ENCODE measurements at regions not wholly inside any gene's neighbourhood (a gene's known extent, or its start where the extent isn't known, plus 50 kb on each side); places are given as distances from the start of the nearest gene placed in this dataset.

- no peak for TF ChIP-seq CTCF (IDR thresholded peaks at IDR 0.05)
- TF ChIP-seq POLR2A (IDR thresholded peaks at IDR 0.05) = no peak
- ATAC-seq (no peak), DNase-seq (no peak)
Measured at GRCh38 chr4:156614536-156614935, 357.1 kb downstream of the PDGFC start.

GRCh38 chr4:156609421-156609820 lies 362.2 kb downstream of the PDGFC start:
- Histone ChIP-seq H3K9me3 (no peaks in the 10 kb centered on the region), H3K27ac (no peak overlapping the region), H3K27me3 (no peaks in the 10 kb centered on the region), H3K4me1 (no peaks in the 10 kb centered on the region), H3K36me3 (replicated peaks in 1 of 2; ENCODE audit: insufficient read depth in 1 of 2, low read depth in 2 of 2) (no peaks in the 10 kb centered on the region), H3K4me3 (no peak overlapping the region)
- DNase-seq = peak in 2 of 4 donors; percentile 5 to 9
- TF ChIP-seq CTCF (IDR thresholded peaks at IDR 0.05) (no peak), POLR2A (IDR thresholded peaks at IDR 0.05) (no peak)
- WGBS, 2 donors = 67 to 85% methylated on average over 1 of the region's 1 CpG
- intact Hi-C loops (cut with DNase I) = no loop called here
- ATAC-seq = no peak

More at GRCh38 chr4:156614536-156614935, 357.1 kb downstream of the PDGFC start:
- H3K9me3 ChIP-seq = no peaks in the 10 kb centered on the region
- H3K27ac ChIP-seq = no peak overlapping the region
- H3K4me1 ChIP-seq = peaks cover 3% of the 10 kb centered on the region
- no peaks in the 10 kb centered on the region for H3K36me3 ChIP-seq (replicated peaks in 1 of 2; ENCODE audit: insufficient read depth in 1 of 2, low read depth in 2 of 2)
- no peaks in the 10 kb centered on the region for H3K27me3 ChIP-seq
- intact Hi-C loops (cut with DNase I) = no loop called here
- no peak overlapping the region for H3K4me3 ChIP-seq

- intact Hi-C loops (cut with DNase I) = no loop called here
- ATAC-seq (no peak), DNase-seq (no peak)
- no peak overlapping the region for H3K4me3 ChIP-seq
- no peaks in the 10 kb centered on the region for H3K27me3 ChIP-seq
- no peaks in the 10 kb centered on the region for H3K4me1 ChIP-seq
- H3K9me3 ChIP-seq = no peaks in the 10 kb centered on the region
- no peak for TF ChIP-seq POLR2A (IDR thresholded peaks at IDR 0.05)
- no peak for TF ChIP-seq CTCF (IDR thresholded peaks at IDR 0.05)
- H3K27ac ChIP-seq = no peak overlapping the region
- WGBS, 2 donors = 33 to 54% methylated on average over 6 of the region's 6 CpGs
- no peaks in the 10 kb centered on the region for H3K36me3 ChIP-seq (replicated peaks in 1 of 2; ENCODE audit: insufficient read depth in 1 of 2, low read depth in 2 of 2)
Measured at GRCh38 chr4:156608651-156609050, 362.9 kb downstream of the PDGFC start.

- Histone ChIP-seq H3K4me3 (no peak overlapping the region), H3K27me3 (no peaks in the 10 kb centered on the region), H3K9me3 (no peaks in the 10 kb centered on the region), H3K4me1 (no peaks in the 10 kb centered on the region), H3K36me3 (replicated peaks in 1 of 2; ENCODE audit: insufficient read depth in 1 of 2, low read depth in 2 of 2) (no peaks in the 10 kb centered on the region), H3K27ac (no peak overlapping the region)
- intact Hi-C loops (cut with DNase I) = no loop called here
- ATAC-seq (no peak), DNase-seq (no peak)
- WGBS, 2 donors = 71 to 93% methylated on average over 1 of the region's 1 CpG
- TF ChIP-seq POLR2A (IDR thresholded peaks at IDR 0.05) (no peak), CTCF (IDR thresholded peaks at IDR 0.05) (no peak)
Measured at GRCh38 chr4:156607478-156607857, 364.1 kb downstream of the PDGFC start.

GRCh38 chr4:156606554-156607477 lies 364.8 kb downstream of the PDGFC start:
- Histone ChIP-seq H3K4me3 (no peak overlapping the region), H3K27me3 (no peaks in the 10 kb centered on the region), H3K4me1 (no peaks in the 10 kb centered on the region), H3K9me3 (no peaks in the 10 kb centered on the region), H3K27ac (no peak overlapping the region), H3K36me3 (replicated peaks in 1 of 2; ENCODE audit: insufficient read depth in 1 of 2, low read depth in 2 of 2) (no peaks in the 10 kb centered on the region)
- DNase-seq (no peak), ATAC-seq (no peak)
- TF ChIP-seq POLR2A (IDR thresholded peaks at IDR 0.05) = no peak
- no peak for TF ChIP-seq CTCF (IDR thresholded peaks at IDR 0.05)
- intact Hi-C loops (cut with DNase I) = no loop called here
- WGBS, 2 donors = 56 to 66% methylated on average over 7 of the region's 7 CpGs

Measured in body of pancreas (tissue), 4 donors.